Heart right ventricle (tissue), 16 donors: ENCODE measurements at regions not wholly inside any gene's neighbourhood (a gene's known extent, or its start where the extent isn't known, plus 50 kb on each side); places are given as distances from the start of the nearest gene placed in this dataset.

Experiments used
- ATAC-seq, 8 donors: fragments of 200-7000 bp; cut with Tn5 transposase; one replicate each; pipeline ENCODE4 v1.9.1; 2020; ENCODE audit warnings: mild to moderate bottlenecking in 8 of 8, moderate library complexity in 8 of 8, moderate number of reproducible peaks in 1 of 8
- DNase-seq, 2 donors: peaks; one replicate each; pipeline ENCODE4 v3.0.0-alpha.2; 2020
- H3K27ac ChIP-seq, 10 donors: fragments of 200-600 bp; sonication (generic) in 2 of 10; one replicate each; pipeline versions ENCODE4 v1.5.0 to v1.8.0; 2020 to 2022; ENCODE audit warnings: mild to moderate bottlenecking in 3 of 10
- H3K27me3 ChIP-seq, 7 donors: fragments of 200-600 bp; one replicate each; pipeline ENCODE4 v1.8.0; 2021 to 2022; ENCODE audit warnings: mild to moderate bottlenecking in 2 of 7
- H3K36me3 ChIP-seq, 9 donors: fragments of 200-600 bp; sonication (generic) in 1 of 9; one replicate each; pipeline versions ENCODE4 v1.5.0 to v1.8.0; 2020 to 2022; ENCODE audit warnings: mild to moderate bottlenecking in 2 of 9
- H3K4me1 ChIP-seq, 9 donors: fragments of 200-600 bp; sonication (generic) in 1 of 9; one replicate each; pipeline versions ENCODE4 v1.5.0 to v1.8.0; 2020 to 2022; ENCODE audit warnings: mild to moderate bottlenecking in 4 of 9
- H3K4me3 ChIP-seq, 10 donors: fragments of 200-600 bp; sonication (generic) in 2 of 10; one replicate each; pipeline versions ENCODE4 v1.5.0 to v1.8.0; 2020 to 2022; ENCODE audit warnings: mild to moderate bottlenecking in 7 of 10, moderate library complexity in 2 of 10
- H3K9me3 ChIP-seq, 11 donors: fragments of 200-600 bp in 10 of 11; sonication (generic) in 2 of 11; one replicate each; pipeline versions ENCODE4 v1.5.0 to v1.8.0; 2013 to 2022; ENCODE audit warnings: mild to moderate bottlenecking in 2 of 11, control low read depth in 1 of 11, moderate library complexity in 1 of 11
- WGBS, 2 donors: extraction: QIAGEN DNeasy Blood & Tissue Kit; methylation state at CpG; one replicate each; pipeline ENCODE4 v1.1.7; 2013; ENCODE audit warnings: inconsistent platforms in 1 of 2; 5-methylcytosine and 5-hydroxymethylcytosine counted together
- intact Hi-C, 10 donors: fragments of 100-400 bp; cut with DNase I; formaldehyde crosslinking; loops; one replicate each; pipeline versions ENCODE4 v1.11.1 to v1.14.2; 2022
- TF ChIP-seq, protein P1 (sequence below), 9 donors: fragments of 200-600 bp; sonication (generic) in 2 of 9; IDR thresholded peaks; one replicate each; pipeline versions ENCODE4 v1.5.0 to v1.8.0; 2021 to 2022; ENCODE audit warnings: antibody characterized with exemption in 9 of 9, mild to moderate bottlenecking in 5 of 9, moderate library complexity in 1 of 9
- donor health status: Arrhythmogenic right ventricular cardiomyopathy.
- donor health status: ischemic (EF 13 %, LVEDD 7.1; RV severe dilation, severe dysfunction).
- donor health status: healthy with polysubstance abuse.
- donor health status: DM: no; HTN: yes; CAD: no.
- donor health status: DM: no; HTN: no; CAD: no.
- donor health status: ischemic (EF 25% LVEDD 6.9; RV normal size, moderate dysfunction).
- donor health status: ischemic (EF 25% LVEDD 5.7; RV mildly dilated, moderate dysfunction).
- donor health status: healthy.
- donor health status: DM: yes; HTN: yes; CAD: no.
- donor health status: Ischemic cardiomyopathy.
- donor health status: ischemic (EF 35%, LVEDD 5.7; RV mildly dilated, moderate dysfunction).
- donor health status: nonischemic (EF 11% LVEDD 7.7; RV severe dilation, severe dysfunction).
- donor health status: DM: yes; HTN: yes; CAD: no.
- donor health status: PGD.
- donor health status: ischemic (EF 29% LVEDD 5.4; RV normal size, mild dysfunction).
- donor health status: nonischemic (EF 23%, LVEDD 6.1; RV moderate dilation, normal function).

DNA sequence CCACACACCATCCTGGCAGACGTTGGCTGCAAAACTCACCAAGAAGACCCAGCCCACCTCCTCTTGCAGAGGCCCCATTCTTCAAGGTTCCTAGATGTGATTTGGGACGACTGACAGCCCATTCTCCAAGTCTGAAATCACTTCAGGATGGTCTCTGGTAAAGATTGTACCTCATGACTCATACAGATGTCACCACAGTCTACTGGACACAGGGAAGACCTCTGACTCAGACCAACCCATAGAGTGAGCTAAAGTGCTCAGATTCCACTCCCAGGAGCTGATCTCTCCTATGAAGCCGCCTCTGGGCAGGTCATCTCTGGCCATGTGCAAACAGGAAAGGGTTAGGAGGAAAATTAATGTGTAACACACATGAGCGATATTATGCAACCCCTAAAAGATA lies 102.4 kb upstream of the VWC2 start:
- Histone ChIP-seq H3K4me1 (peaks cover 0 to 8% (median 0%) of the 10 kb centered on the region in 9 donors), H3K4me3 (no peak overlapping the region), H3K36me3 (no peaks in the 10 kb centered on the region), H3K27ac (no peak overlapping the region), H3K27me3 (no peaks in the 10 kb centered on the region), H3K9me3 (no peaks in the 10 kb centered on the region)
- TF ChIP-seq, protein P1, sequence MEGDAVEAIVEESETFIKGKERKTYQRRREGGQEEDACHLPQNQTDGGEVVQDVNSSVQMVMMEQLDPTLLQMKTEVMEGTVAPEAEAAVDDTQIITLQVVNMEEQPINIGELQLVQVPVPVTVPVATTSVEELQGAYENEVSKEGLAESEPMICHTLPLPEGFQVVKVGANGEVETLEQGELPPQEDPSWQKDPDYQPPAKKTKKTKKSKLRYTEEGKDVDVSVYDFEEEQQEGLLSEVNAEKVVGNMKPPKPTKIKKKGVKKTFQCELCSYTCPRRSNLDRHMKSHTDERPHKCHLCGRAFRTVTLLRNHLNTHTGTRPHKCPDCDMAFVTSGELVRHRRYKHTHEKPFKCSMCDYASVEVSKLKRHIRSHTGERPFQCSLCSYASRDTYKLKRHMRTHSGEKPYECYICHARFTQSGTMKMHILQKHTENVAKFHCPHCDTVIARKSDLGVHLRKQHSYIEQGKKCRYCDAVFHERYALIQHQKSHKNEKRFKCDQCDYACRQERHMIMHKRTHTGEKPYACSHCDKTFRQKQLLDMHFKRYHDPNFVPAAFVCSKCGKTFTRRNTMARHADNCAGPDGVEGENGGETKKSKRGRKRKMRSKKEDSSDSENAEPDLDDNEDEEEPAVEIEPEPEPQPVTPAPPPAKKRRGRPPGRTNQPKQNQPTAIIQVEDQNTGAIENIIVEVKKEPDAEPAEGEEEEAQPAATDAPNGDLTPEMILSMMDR (IDR thresholded peaks at IDR 0.05), result no peak
- intact Hi-C loops, result no loop called here
- DNase-seq, result no peak
- ATAC-seq, result no peak
- WGBS, 2 donors, result 75 to 79% methylated on average over 4 of the region's 4 CpGs

DNA sequence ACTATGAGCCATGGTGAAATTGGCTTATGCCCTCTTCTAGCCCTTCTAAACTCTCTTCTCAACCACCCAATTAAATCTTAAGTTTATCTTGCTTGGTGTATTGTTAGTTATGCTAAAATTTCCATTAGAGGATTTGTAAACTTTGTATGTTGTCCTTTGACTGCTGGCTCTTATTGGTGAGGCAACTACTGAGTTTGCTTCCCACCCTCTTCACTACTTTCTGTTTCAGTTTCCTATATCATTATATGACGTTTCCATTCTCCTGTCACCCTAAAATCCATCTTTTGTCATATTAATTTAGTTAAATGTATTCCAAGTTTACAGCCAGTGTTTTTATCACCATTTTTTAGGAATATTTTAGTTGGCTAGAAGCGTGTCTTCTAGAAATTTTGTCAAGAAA lies 80.9 kb upstream of the VWC2 start:
- 56 to 74% methylated on average over 2 of the region's 2 CpGs for WGBS, 2 donors
- intact Hi-C loops, result no loop called here
- no peak for ATAC-seq

DNA sequence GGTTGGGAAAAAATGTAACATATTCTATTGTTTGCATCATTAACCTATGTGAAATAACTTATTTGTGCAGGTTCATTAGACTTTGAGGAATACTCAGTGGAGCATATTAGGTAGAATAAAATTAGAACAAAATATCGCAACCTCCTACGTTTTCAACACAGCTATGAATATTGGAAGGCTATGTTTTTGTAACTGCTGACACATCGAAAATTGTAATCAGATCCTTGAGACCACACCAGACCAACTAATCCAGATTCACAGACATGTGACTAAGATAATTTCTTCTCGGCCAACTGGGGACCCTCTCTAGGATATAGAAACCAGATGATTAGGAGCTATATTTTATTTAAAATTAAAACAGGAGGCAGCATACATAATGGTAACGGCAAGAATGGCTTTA lies 77.5 kb upstream of the VWC2 start:
- Histone ChIP-seq H3K4me1 (no peaks in the 10 kb centered on the region), H3K9me3 (no peaks in the 10 kb centered on the region), H3K4me3 (no peak overlapping the region), H3K36me3 (no peaks in the 10 kb centered on the region), H3K27me3 (no peaks in the 10 kb centered on the region), H3K27ac (no peak overlapping the region)
- TF ChIP-seq, protein P1 (IDR thresholded peaks at IDR 0.05), result no peak
- intact Hi-C loops, result no loop called here
- ATAC-seq, result no peak
- 87% methylated on average over 5 of the region's 5 CpGs for WGBS, 2 donors
- DNase-seq, result no peak

More for the DNA sequence above, 80.9 kb upstream of the VWC2 start:
- H3K36me3 ChIP-seq, result no peaks in the 10 kb centered on the region
- DNase-seq, result no peak
- no peaks in the 10 kb centered on the region for H3K9me3 ChIP-seq
- H3K27ac ChIP-seq, result no peak overlapping the region
- no peaks in the 10 kb centered on the region for H3K4me1 ChIP-seq
- TF ChIP-seq, protein P1 (IDR thresholded peaks at IDR 0.05), result no peak
- no peaks in the 10 kb centered on the region for H3K27me3 ChIP-seq
- no peak overlapping the region for H3K4me3 ChIP-seq

DNA sequence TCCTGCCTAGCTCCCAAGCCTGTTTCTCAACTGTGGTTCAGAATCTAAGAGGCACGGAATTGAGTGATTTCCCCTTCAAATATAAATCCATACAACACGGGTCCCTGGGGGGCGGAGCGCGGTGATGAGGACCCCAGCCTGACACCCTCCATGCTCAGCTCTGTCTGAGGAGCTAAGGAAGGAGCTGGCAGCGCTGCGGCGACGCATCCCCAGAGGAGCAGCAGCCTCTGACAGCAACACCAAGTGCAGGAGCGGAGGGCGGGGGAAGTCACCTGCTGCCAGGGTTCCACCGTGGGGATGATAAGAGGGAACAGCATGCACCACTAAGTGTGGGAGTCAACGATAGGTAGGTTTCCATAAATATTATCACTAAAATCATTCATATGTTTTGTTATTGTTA lies 72.6 kb upstream of the VWC2 start:
- no peak for ATAC-seq
- DNase-seq, result no peak
- intact Hi-C loops, result no loop called here

More for the DNA sequence above, 72.6 kb upstream of the VWC2 start:
- H3K4me1 ChIP-seq, result no peaks in the 10 kb centered on the region
- no peaks in the 10 kb centered on the region for H3K36me3 ChIP-seq
- H3K9me3 ChIP-seq, result no peaks in the 10 kb centered on the region
- 89 to 94% methylated on average over 13 of the region's 13 CpGs for WGBS, 2 donors
- no peak overlapping the region for H3K27ac ChIP-seq
- TF ChIP-seq, protein P1 (IDR thresholded peaks at IDR 0.05), result no peak
- H3K4me3 ChIP-seq, result no peak overlapping the region
- no peaks in the 10 kb centered on the region for H3K27me3 ChIP-seq
